ENCODE measurements at regions not wholly inside any gene's neighbourhood (a gene's known extent, or its start where the extent isn't known, plus 50 kb on each side); places are given as distances from the start of the nearest gene placed in this dataset.

GRCh38 chr4:77375866-77376607 lies 219.0 kb downstream of the CCNG2 start:
- DNase-seq = no peak

GRCh38 chr4:77376788-77377460 lies 219.9 kb downstream of the CCNG2 start:
- DNase-seq = no peak

GRCh38 chr4:77384094-77384493 lies 221.5 kb upstream of the CXCL13 start:
- DNase-seq = no peak

GRCh38 chr4:77385124-77385969 lies 220.3 kb upstream of the CXCL13 start:
- peak; percentile 55 for DNase-seq

- peak; percentile 34 for DNase-seq
Observed at GRCh38 chr4:77393996-77394395, 211.6 kb upstream of the CXCL13 start.

GRCh38 chr4:77395481-77395880 lies 210.1 kb upstream of the CXCL13 start:
- DNase-seq = no peak

- peak; percentile 4 for DNase-seq
Observed at GRCh38 chr4:77398256-77398655, 207.4 kb upstream of the CXCL13 start.

GRCh38 chr4:77399831-77400230 lies 205.8 kb upstream of the CXCL13 start:
- no peak for DNase-seq

- no peak for DNase-seq
Observed at GRCh38 chr4:77413766-77414165, 191.9 kb upstream of the CXCL13 start.

GRCh38 chr4:77415689-77416088 lies 189.9 kb upstream of the CXCL13 start:
- DNase-seq = no peak

GRCh38 chr4:77418333-77418732 lies 187.3 kb upstream of the CXCL13 start:
- DNase-seq = peak; percentile 38

GRCh38 chr4:77430847-77431246 lies 174.8 kb upstream of the CXCL13 start:
- DNase-seq = no peak

GRCh38 chr4:77431546-77431945 lies 174.1 kb upstream of the CXCL13 start:
- no peak for DNase-seq

GRCh38 chr4:77432717-77433417 lies 172.8 kb upstream of the CXCL13 start:
- no peak for DNase-seq

GRCh38 chr4:77433418-77433733 lies 172.2 kb upstream of the CXCL13 start:
- peak; percentile 56 for DNase-seq

- DNase-seq = no peak
Observed at GRCh38 chr4:77434299-77435092, 171.1 kb upstream of the CXCL13 start.

- DNase-seq = no peak
Observed at GRCh38 chr4:77437079-77437478, 168.5 kb upstream of the CXCL13 start.

- DNase-seq = no peak
Observed at GRCh38 chr4:77438549-77438948, 167.1 kb upstream of the CXCL13 start.

- no peak for DNase-seq
Observed at GRCh38 chr4:77443941-77444340, 161.7 kb upstream of the CXCL13 start.

GRCh38 chr4:77445823-77446222 lies 159.8 kb upstream of the CXCL13 start:
- DNase-seq = no peak

- no peak for DNase-seq
Observed at GRCh38 chr4:77446601-77447000, 159.0 kb upstream of the CXCL13 start.

- DNase-seq = no peak
Observed at GRCh38 chr4:77449171-77449570, 156.4 kb upstream of the CXCL13 start.

Data from kidney glomerular epithelial cell (primary cell).